GM21423 (cell line): ENCODE measurements at regions not wholly inside any gene's neighbourhood (a gene's known extent, or its start where the extent isn't known, plus 50 kb on each side); places are given as distances from the start of the nearest gene placed in this dataset.

ENCODE experiments used
- ATAC-seq: cut with Tn5 transposase; IDR thresholded peaks from one replicate; pipeline ENCODE4 v1.9.1; 2021; ENCODE audit warnings: mild to moderate bottlenecking, moderate library complexity; ENCODE audit not compliant: unreplicated experiment

DNA sequence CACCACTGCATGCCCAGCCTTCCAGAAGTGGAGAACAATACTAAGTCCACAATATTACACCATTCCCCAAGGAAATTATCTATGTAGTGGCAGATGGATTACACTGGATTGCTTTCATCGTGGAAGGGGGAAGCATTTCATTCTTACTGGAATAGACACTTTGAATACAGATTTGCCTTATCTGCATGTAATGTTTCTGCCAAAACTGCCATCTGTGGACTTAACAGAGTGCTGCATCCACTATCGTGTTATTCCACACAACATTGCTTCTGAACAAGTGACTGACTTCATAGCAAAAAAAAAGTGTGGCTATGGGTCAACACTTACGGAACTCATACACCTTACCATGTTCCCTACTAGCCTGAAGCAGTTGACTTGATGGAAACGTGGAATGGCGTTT is 536.9 kb downstream of the BRINP1 start:
- no peak for ATAC-seq

DNA sequence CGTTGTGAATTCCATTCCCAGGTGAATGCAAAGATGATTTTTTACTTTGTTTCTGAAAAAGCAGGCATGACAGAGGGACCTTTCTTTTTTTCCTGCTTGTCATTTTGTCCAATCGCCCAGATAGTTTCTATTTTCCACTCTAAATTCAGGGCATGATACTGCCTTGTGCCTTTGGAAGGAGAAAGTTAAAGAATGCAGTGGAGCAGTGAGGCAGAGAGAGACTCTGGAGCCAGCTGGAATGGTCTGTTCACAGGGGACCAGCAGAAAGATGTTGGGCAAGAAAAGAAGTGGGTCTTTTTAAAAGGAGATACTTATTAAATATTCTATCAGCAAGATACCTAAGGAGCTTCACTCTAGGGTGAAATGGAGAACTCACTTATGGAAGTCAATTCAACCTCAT is 532.3 kb downstream of the BRINP1 start:
- ATAC-seq, result no peak

- ATAC-seq, result no peak
These were observed 497.7 kb downstream of the BRINP1 start for GRCh38 chr9:118871531-118871930.

GRCh38 chr9:118882684-118883083 is 486.6 kb downstream of the BRINP1 start:
- no peak for ATAC-seq

DNA sequence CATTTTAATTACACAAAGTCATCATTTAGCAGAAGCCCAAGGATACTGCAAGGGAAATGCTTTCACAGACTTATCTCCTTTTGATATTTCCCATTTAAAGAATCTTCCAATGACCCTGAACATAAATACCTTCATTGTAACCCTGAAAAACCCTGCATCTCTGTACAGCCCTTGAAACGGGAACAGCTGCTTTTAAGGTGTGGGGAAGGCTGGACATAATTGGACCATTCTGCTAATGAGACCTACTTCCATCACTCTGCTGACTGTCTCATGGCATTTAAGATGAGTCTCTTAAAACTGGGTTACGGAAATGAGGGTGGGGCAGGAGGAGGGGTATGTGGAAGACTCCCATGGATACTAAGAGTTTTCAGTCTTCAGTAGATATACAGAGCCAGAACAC is 485.8 kb downstream of the BRINP1 start:
- ATAC-seq, result no peak

GRCh38 chr9:118891213-118891612 is 478.0 kb downstream of the BRINP1 start:
- no peak for ATAC-seq

DNA sequence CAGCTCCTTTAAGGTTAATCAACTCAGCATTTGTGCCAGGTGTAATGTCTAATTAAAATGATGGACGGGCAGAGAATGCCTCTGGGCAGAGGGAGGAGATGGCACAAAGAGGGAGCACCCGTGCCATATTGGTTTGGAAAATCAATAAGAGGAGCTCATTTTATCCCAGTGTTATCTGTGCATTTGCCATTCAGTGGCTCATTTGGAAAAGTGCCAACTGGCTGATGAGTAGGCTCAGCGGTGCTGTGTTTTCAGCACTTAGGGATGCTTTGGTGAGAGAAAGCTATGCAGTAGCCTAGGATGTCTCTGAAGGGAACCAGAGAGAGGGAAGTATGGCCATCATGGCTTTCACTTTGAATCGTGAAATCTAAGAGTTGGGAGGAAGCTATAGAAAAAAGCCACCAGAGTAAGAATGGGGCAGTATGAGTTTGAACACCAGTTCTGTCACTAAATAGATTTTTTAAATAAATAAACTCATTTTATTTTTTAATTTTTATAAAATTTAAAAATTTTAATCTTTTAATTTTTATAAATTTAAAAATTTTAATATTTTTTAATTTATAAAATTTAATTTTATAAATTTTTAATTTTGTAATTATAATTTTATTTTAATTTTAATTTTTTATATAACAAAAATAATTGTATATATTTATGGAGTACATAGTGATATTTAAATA is 472.8 kb downstream of the BRINP1 start:
- no peak for ATAC-seq

- ATAC-seq, result no peak
These were observed 451.1 kb downstream of the BRINP1 start for GRCh38 chr9:118918180-118918579.

DNA sequence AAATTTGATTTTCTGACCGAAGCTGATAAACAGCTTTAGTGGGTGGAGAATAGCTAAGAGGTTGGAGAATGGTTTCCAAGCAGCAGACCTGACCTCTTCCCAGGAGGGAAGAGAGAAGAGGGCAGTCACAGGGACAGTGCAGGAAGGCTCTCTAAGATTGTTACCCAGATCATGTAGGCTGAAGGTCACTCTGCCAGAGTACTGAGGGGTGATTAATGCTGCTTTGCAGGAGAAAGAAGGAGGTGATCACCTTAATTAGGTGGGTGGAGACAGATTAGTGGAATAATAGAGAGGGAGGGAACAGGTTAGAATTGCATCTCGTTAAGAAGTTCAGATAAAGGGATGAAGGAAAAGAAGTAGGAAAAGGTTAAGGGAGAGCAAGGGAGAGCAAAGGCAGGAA is 440.5 kb downstream of the BRINP1 start:
- ATAC-seq, result no peak

DNA sequence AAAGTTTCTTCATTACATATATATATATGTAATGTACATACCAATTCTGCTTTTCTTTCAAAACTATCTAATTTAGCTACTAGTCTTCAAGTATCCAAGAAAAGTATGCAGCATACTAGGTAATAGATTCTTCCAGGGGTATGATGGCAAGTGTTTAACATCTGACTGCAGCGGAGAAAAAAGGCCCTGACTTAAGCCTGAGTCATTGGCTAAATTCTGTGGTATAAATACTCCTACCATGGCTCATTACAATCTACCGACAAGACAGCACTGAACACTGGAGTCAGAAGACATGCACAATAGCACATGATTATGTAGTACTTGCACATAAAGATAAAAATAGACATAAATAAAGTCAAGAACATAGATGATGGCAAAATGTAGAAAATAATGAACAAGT is 439.9 kb downstream of the BRINP1 start:
- ATAC-seq, result no peak

GRCh38 chr9:118931941-118932340 is 437.3 kb downstream of the BRINP1 start:
- ATAC-seq, result no peak

GRCh38 chr9:118938581-118938980 is 430.7 kb downstream of the BRINP1 start:
- no peak for ATAC-seq

DNA sequence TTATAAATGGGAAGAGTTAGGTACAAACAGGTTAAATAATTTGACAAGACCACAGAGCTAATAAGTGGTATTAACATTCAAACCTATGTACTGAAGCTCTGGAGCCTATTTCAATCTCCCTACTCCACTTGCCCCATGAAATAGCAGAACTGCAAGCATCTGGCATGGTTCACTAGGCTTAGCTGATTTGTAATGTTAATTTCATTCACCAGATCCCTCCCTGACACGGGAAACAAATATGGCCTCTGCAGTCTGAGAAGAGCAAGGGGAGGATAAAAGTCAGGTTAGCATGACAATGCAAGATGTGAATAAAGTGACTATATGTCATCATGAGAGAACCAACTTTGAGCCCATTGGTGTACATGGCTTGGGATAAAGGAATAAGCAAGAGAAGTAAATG is 428.8 kb downstream of the BRINP1 start:
- no peak for ATAC-seq

- no peak for ATAC-seq
These were observed 422.6 kb downstream of the BRINP1 start for GRCh38 chr9:118946669-118947068.

DNA sequence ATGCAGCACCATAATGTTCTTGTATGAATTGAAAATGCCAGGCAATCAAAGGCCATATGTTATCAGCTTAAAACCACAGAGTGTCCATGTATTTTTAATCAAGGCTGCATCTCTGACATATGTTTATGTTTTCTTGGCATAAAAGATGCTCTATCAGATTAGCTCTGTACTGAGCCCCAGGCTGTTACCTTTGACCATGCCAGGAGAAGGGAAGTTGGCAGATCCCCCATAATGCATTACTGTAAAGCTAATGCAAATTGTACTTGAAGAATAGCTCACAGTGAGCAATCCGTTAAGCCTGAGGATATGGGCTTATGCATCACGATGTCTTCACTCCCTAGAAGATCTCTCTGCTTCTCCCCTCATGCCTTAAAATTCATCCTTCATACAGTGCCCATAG is 414.4 kb downstream of the BRINP1 start:
- ATAC-seq, result no peak

- no peak for ATAC-seq
These were observed 411.6 kb downstream of the BRINP1 start for GRCh38 chr9:118957585-118957984.

- no peak for ATAC-seq
These were observed 409.9 kb downstream of the BRINP1 start for GRCh38 chr9:118959366-118959765.

DNA sequence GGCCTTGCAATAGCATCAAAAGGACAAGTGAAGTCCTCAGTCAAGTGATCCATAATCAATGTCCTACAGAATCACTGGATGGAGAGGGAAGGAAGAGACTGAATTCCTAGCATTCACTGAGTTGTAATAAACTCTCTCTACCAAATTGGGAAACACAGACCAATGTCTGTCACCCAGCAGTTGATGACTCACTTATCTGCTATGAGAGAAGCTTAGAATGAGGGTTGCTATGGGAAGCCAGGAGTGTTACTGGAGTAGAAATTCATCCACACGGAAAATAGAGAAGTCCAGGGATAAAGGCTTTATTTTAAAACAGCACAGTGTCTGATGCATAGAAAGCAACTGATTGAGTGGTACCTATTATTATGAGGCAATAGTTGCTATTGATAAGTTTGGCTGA is 407.4 kb downstream of the BRINP1 start:
- ATAC-seq, result no peak

GRCh38 chr9:118962426-118962825 is 406.8 kb downstream of the BRINP1 start:
- no peak for ATAC-seq

DNA sequence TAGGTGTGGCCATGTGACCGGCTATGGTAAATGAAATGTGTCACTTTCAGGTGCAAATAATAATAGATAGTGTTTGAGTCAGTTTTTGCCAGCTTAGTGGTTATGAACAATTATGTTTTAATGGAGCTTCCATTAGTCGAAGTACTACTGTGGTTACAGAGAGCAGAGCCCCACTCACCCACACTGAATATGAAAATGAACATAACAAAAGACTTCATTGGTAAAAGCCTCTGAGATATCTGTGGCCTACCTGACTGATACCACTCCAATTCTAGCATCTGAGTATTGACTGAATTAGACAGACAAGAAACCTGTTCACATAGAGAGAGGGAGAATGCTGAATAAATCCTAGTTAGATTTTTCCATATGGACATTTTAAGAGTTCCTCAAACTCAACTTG is 405.6 kb downstream of the BRINP1 start:
- no peak for ATAC-seq

DNA sequence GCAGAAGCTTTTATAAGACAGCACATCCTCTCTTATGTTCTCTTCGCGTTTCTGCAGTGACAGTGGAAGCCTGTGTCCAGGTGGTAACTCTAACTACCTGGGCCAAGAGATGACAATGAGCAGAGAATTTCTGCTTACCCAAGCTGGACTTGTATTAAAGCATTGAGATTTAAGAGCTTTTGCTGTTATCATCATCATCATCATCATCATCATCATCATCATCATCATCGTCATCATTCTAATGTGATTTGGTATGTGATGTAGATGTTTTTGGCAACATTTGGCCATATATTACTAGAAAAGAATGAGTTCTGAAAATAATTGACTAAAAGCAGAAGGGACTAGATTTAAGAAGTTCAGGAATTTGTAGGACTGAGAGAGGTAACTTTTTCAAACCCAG is 401.3 kb downstream of the BRINP1 start:
- ATAC-seq, result no peak

DNA sequence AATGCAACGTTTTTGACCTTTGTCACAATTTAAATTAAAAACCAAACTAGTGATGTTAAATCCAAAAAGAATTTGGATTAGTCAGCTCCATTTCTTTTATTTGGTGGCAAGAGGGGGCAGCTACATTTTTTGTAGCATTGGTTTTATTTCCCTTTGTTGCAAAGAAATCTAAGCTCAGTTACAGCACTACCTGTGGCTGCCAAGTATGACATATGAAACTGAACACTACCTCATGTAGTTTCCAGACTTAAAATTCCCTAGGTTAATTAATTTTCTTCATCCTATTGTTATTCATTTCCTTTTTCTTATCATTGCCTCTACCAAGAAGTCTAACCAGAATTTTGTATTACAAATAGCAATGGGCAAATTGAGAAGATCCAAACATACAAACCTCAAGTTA is 393.5 kb downstream of the BRINP1 start:
- no peak for ATAC-seq

DNA sequence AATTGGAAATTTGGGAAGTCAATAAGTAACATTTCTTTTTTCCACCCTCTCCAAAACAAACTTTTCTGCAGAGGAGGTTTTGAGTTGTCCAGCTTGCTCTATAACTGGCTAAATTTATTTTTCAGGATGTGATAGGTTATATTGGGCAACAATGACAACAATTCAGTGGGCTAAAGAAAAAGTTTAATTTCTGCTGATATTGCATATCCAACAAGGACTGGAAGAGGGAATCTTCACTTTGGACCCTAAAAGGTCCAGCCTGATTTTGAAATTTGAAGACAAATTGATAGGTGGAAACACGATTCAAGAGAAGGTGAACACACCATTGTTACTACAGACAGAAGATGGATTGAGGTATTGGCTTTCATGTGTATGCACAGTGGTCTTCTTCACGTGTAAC is 393.1 kb downstream of the BRINP1 start:
- no peak for ATAC-seq
